ENCODE measurements at regions not wholly inside any gene's neighbourhood (a gene's known extent, or its start where the extent isn't known, plus 50 kb on each side); places are given as distances from the start of the nearest gene placed in this dataset.

DNA sequence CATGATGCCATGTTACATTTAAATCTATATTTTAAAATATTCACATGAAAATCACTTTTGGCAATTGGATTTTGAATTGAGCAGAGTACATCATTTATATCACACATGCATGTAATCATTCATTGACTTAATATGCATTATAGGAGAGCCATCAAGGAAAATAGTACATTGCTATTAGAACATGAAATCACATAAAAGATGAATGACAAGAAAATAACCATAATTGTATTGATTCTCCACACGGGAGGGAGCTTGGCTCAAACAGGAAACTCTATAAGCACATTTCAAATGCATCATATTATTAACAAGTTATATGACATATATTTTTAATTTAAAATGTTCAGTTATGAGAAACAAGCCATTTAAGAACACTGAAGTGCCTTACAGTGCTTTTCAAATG lies 208.6 kb upstream of the PRR20A start:
- H3K36me3 ChIP-seq, result no peaks in the 10 kb centered on the region
- H3K27ac ChIP-seq, result no peak overlapping the region
- H3K4me3 ChIP-seq, result no peak overlapping the region
- DNase-seq, result no peak
- intact Hi-C loops (cut with DNase I), result no loop called here
- no peaks in the 10 kb centered on the region for H3K27me3 ChIP-seq
- H3K9me3 ChIP-seq, result peaks cover 0 to 5% (median 0%) of the 10 kb centered on the region in 12 donors
- TF ChIP-seq POLR2A (IDR thresholded peaks at IDR 0.05), result no peak
- TF ChIP-seq, protein P1, sequence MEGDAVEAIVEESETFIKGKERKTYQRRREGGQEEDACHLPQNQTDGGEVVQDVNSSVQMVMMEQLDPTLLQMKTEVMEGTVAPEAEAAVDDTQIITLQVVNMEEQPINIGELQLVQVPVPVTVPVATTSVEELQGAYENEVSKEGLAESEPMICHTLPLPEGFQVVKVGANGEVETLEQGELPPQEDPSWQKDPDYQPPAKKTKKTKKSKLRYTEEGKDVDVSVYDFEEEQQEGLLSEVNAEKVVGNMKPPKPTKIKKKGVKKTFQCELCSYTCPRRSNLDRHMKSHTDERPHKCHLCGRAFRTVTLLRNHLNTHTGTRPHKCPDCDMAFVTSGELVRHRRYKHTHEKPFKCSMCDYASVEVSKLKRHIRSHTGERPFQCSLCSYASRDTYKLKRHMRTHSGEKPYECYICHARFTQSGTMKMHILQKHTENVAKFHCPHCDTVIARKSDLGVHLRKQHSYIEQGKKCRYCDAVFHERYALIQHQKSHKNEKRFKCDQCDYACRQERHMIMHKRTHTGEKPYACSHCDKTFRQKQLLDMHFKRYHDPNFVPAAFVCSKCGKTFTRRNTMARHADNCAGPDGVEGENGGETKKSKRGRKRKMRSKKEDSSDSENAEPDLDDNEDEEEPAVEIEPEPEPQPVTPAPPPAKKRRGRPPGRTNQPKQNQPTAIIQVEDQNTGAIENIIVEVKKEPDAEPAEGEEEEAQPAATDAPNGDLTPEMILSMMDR (IDR thresholded peaks at IDR 0.05), result no peak
- no peak for ATAC-seq
- H3K4me1 ChIP-seq, result no peaks in the 10 kb centered on the region
- WGBS, 4 donors, result 78 to 89% (median 81%) methylated on average over 1 of the region's 1 CpG

DNA sequence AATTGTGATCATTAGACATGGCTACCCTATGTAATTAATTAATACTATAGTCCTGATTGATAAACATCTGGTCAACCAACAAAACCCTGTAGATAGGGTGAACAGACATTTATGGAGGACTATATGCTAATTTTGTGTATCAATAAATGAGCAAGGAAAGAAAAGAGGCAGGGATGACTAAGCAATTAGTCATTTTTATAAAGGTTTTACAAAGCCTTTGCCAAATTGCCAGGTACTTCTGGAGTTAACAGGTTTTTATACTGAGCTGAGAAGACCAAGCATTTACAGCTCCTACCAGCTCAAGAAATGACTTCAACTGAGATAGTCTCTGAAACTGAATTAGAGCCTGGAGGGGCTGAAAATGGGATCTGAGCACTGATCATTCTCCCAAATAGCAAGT lies 186.8 kb upstream of the PRR20A start:
- no peaks in the 10 kb centered on the region for H3K27me3 ChIP-seq
- ATAC-seq, result no peak
- H3K9me3 ChIP-seq, result peaks cover 0 to 6% (median 0%) of the 10 kb centered on the region in 12 donors
- intact Hi-C loops (cut with DNase I), result no loop called here
- H3K27ac ChIP-seq, result no peak overlapping the region
- H3K4me3 ChIP-seq, result no peak overlapping the region
- no peaks in the 10 kb centered on the region for H3K4me1 ChIP-seq
- DNase-seq, result no peak
- H3K36me3 ChIP-seq, result no peaks in the 10 kb centered on the region
- TF ChIP-seq POLR2A (IDR thresholded peaks at IDR 0.05), result no peak

DNA sequence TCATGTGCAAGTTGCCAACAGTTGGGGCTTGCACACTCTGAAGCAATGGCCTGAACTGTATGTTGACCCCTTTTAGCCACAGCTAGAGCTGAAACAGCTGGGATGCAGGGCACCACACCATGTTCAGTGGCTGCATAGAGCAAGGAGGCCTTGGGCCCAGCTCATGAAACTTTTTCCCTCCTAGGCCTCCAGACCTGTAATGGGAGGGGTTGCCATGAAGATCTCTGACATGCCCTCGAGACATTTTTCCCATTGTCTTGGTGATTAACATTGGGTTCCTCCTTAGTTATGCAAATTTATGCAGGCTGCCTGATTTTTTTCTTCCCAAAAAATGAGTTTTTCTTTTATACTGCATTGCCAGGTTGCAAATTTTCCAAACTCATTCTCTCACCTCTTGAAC lies 165.1 kb upstream of the PRR20A start:
- Histone ChIP-seq H3K27ac (no peak overlapping the region), H3K9me3 (peaks cover 0 to 6% (median 0%) of the 10 kb centered on the region in 12 donors), H3K36me3 (no peaks in the 10 kb centered on the region), H3K4me3 (no peak overlapping the region), H3K27me3 (no peaks in the 10 kb centered on the region), H3K4me1 (no peaks in the 10 kb centered on the region)
- intact Hi-C loops (cut with DNase I), result no loop called here
- WGBS, 4 donors, result 74 to 89% (median 79%) methylated on average over 1 of the region's 1 CpG
- ATAC-seq (no peak), DNase-seq (no peak)
- TF ChIP-seq, protein P1 (IDR thresholded peaks at IDR 0.05), result no peak

DNA sequence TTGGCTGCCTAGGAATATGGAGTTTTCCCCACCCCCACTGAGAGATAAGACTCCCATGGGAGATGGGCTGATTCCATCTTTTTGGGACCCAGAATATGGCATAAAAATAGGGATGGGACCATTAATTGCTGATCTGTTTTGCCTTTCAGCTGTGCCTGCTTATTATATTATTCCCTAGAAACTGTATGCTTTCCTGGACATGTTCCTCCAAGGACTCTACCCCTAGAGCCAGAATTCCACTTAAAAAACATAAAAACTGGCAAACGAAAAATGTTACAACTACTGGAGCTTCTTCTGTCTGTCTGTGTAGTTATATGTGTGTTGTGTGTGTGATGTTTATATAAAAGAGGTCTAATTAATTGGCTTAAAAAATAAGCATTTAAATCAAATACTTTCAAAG lies 159.9 kb upstream of the PRR20A start:
- no peaks in the 10 kb centered on the region for H3K36me3 ChIP-seq
- intact Hi-C loops (cut with DNase I), result no loop called here
- TF ChIP-seq, protein P1 (IDR thresholded peaks at IDR 0.05), result no peak
- no peak for TF ChIP-seq POLR2A (IDR thresholded peaks at IDR 0.05)
- no peaks in the 10 kb centered on the region for H3K27me3 ChIP-seq
- H3K9me3 ChIP-seq, result peaks cover 0 to 15% (median 0%) of the 10 kb centered on the region in 12 donors
- WGBS, 4 donors, result 34 to 64% (median 55%) methylated on average over 1 of the region's 1 CpG
- no peak overlapping the region for H3K27ac ChIP-seq
- no peaks in the 10 kb centered on the region for H3K4me1 ChIP-seq
- DNase-seq, result no peak
- ATAC-seq, result no peak
- H3K4me3 ChIP-seq, result no peak overlapping the region

DNA sequence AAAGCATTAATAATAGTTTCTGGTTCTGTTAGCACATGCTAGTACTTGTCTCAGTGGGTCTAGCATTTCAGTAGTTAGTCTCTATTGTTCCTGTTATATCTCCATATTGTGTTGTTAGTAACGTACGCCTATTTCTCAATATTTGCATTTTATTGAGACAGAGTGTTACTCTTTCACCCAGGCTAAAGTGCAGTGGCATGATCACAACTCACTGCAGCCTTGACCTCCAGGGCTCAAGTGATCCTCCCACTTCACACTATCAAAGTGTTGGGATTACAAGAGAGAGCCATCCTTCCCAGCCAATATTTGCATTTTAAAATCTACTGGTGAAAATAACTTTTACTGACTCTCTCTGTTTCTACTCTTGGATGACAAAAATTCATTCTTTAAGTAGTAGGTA lies 154.6 kb upstream of the PRR20A start:
- H3K27ac ChIP-seq, result no peak overlapping the region
- no peaks in the 10 kb centered on the region for H3K36me3 ChIP-seq
- no peaks in the 10 kb centered on the region for H3K27me3 ChIP-seq
- H3K9me3 ChIP-seq, result peaks cover 0 to 11% (median 0%) of the 10 kb centered on the region in 12 donors
- DNase-seq, result no peak
- H3K4me1 ChIP-seq, result no peaks in the 10 kb centered on the region
- H3K4me3 ChIP-seq, result no peak overlapping the region
- intact Hi-C loops (cut with DNase I), result no loop called here
- ATAC-seq, result no peak
- TF ChIP-seq, protein P1 (IDR thresholded peaks at IDR 0.05), result no peak
- TF ChIP-seq POLR2A (IDR thresholded peaks at IDR 0.05), result no peak
- WGBS, 4 donors, result 83 to 91% (median 84%) methylated on average over 2 of the region's 2 CpGs

Data from heart left ventricle (tissue), 16 donors.